Mesenchymal stem cell (in vitro differentiated cells and primary cell): ENCODE measurements at regions not wholly inside any gene's neighbourhood (a gene's known extent, or its start where the extent isn't known, plus 50 kb on each side); places are given as distances from the start of the nearest gene placed in this dataset.
A peak's percentile ranks its signal among the peaks of the same experiment; 100 is the strongest.

ENCODE experiments used
- DNase-seq: peaks from one replicate; pipeline ENCODE4 v3.0.0-alpha.2; 2013
- H2AFZ ChIP-seq: one replicate; pipeline ENCODE4 v1.6.1; 2013; ENCODE audit warnings: low read depth, mild to moderate bottlenecking, control low read depth, inconsistent platforms, low read length, moderate library complexity
- H2AK5ac ChIP-seq: 2 replicates; pipeline ENCODE4 v1.6.1; 2013; ENCODE audit warnings: low read length, moderate library complexity, mild to moderate bottlenecking, inconsistent platforms; ENCODE audit not compliant: severe bottlenecking
- H2BK120ac ChIP-seq: one replicate; pipeline ENCODE4 v1.6.1; 2013; ENCODE audit warnings: low read depth, mild to moderate bottlenecking, inconsistent platforms, low read length, moderate library complexity
- H2BK12ac ChIP-seq, 2 experiments: one replicate each; pipeline ENCODE4 v1.6.1; 2013; ENCODE audit warnings: inconsistent platforms in 2 of 2, low read length in 2 of 2, mild to moderate bottlenecking in 2 of 2, moderate library complexity in 2 of 2, control low read depth in 1 of 2
- H2BK15ac ChIP-seq: one replicate; pipeline ENCODE4 v1.6.1; 2013; ENCODE audit warnings: mild to moderate bottlenecking, low read depth, inconsistent platforms; ENCODE audit not compliant: poor library complexity, severe bottlenecking
- H2BK5ac ChIP-seq: 2 replicates; pipeline ENCODE4 v1.6.1; 2013; ENCODE audit warnings: low read depth, mild to moderate bottlenecking, low read length, control low read depth, inconsistent platforms; ENCODE audit not compliant: poor library complexity, severe bottlenecking
- H3K14ac ChIP-seq, 2 experiments: one replicate each; pipeline ENCODE4 v1.6.1; 2013; ENCODE audit warnings: inconsistent platforms in 2 of 2, low read length in 2 of 2, control low read depth in 1 of 2, mild to moderate bottlenecking in 1 of 2, moderate library complexity in 1 of 2
- H3K18ac ChIP-seq, 2 experiments: one replicate each; pipeline ENCODE4 v1.6.1; 2013; ENCODE audit warnings: inconsistent platforms in 2 of 2, low read length in 2 of 2, control low read depth in 1 of 2, low read depth in 1 of 2, mild to moderate bottlenecking in 1 of 2
- H3K23ac ChIP-seq, 2 experiments: one replicate each; pipeline ENCODE4 v1.6.1; 2013; ENCODE audit warnings: inconsistent platforms in 2 of 2, low read length in 2 of 2, mild to moderate bottlenecking in 2 of 2, moderate library complexity in 2 of 2, control low read depth in 1 of 2
- H3K27ac ChIP-seq: 2 replicates; pipeline ENCODE4 v1.5.1; 2013; ENCODE audit warnings: mild to moderate bottlenecking, moderate library complexity, low read length, control low read depth, inconsistent platforms; ENCODE audit not compliant: poor library complexity, severe bottlenecking
- H3K27me3 ChIP-seq, 2 experiments: 2 replicates each; pipeline versions ENCODE4 v1.6.1 to v1.7.0; 2013; ENCODE audit warnings: low read length in 2 of 2, mild to moderate bottlenecking in 2 of 2, moderate library complexity in 2 of 2, control low read depth in 1 of 2, inconsistent platforms in 1 of 2; ENCODE audit not compliant: control insufficient read depth in 1 of 2, insufficient read depth in 1 of 2
- H3K36me3 ChIP-seq, 2 experiments: 2 replicates each; pipeline versions ENCODE4 v1.6.1 to v1.7.0; 2013; ENCODE audit warnings: low read length in 2 of 2, control low read depth in 1 of 2, inconsistent platforms in 1 of 2, low read depth in 1 of 2, mild to moderate bottlenecking in 1 of 2; ENCODE audit not compliant: insufficient read depth in 2 of 2, control insufficient read depth in 1 of 2
- H3K4ac ChIP-seq, 2 experiments: one replicate each; pipeline ENCODE4 v1.6.1; 2013; ENCODE audit warnings: inconsistent platforms in 2 of 2, low read length in 2 of 2, mild to moderate bottlenecking in 2 of 2, moderate library complexity in 2 of 2, control low read depth in 1 of 2, low read depth in 1 of 2
- H3K4me1 ChIP-seq: 2 replicates; pipeline ENCODE4 v1.6.1; 2013; ENCODE audit warnings: low read depth, low read length, control low read depth; ENCODE audit not compliant: control insufficient read depth, insufficient read depth
- H3K4me2 ChIP-seq: 2 replicates; pipeline ENCODE4 v1.6.1; 2013; ENCODE audit warnings: low read length, mild to moderate bottlenecking, inconsistent platforms; ENCODE audit not compliant: poor library complexity, severe bottlenecking
- H3K4me3 ChIP-seq, 2 experiments: 2 replicates each; pipeline versions ENCODE4 v1.5.1 to v1.7.0; 2013; ENCODE audit warnings: low read length in 2 of 2, mild to moderate bottlenecking in 2 of 2, control low read depth in 1 of 2, low read depth in 1 of 2; ENCODE audit not compliant: insufficient read depth in 1 of 2
- H3K79me1 ChIP-seq: replicated peaks from 2 replicates; pipeline ENCODE4 v1.6.1; 2013; ENCODE audit warnings: mild to moderate bottlenecking, control low read depth, low read length, inconsistent platforms; ENCODE audit not compliant: poor library complexity, severe bottlenecking
- H3K9ac ChIP-seq: 2 replicates; pipeline ENCODE4 v1.7.0; 2013; ENCODE audit warnings: mild to moderate bottlenecking, low read length, moderate library complexity
- H3K9me3 ChIP-seq: 2 replicates; pipeline ENCODE4 v1.7.0; 2013; ENCODE audit warnings: mild to moderate bottlenecking, low read length; ENCODE audit not compliant: control insufficient read depth
- H4K8ac ChIP-seq: one replicate; pipeline ENCODE4 v1.6.1; 2013; ENCODE audit warnings: inconsistent platforms, mild to moderate bottlenecking, low read length, moderate library complexity
- H4K91ac ChIP-seq: one replicate; pipeline ENCODE4 v1.6.1; 2013; ENCODE audit warnings: mild to moderate bottlenecking, low read length, inconsistent platforms
- WGBS: methylation state at CpG from one replicate; pipeline ENCODE4 v1.1.7; 2013; ENCODE audit warnings: mixed read lengths; 5-methylcytosine and 5-hydroxymethylcytosine counted together

- no peak overlapping the region for H2AFZ ChIP-seq
- H3K4me3 ChIP-seq, result no peak overlapping the region
- no peak overlapping the region for H2AK5ac ChIP-seq
- H2BK120ac ChIP-seq, result no peak overlapping the region
- H3K23ac ChIP-seq, result no peak overlapping the region
- no peak overlapping the region for H3K27ac ChIP-seq
- H3K4ac ChIP-seq, result no peak overlapping the region
- H2BK12ac ChIP-seq, result no peak overlapping the region
- no peak overlapping the region for H3K9ac ChIP-seq
- H4K91ac ChIP-seq, result no peak overlapping the region
- no peak overlapping the region for H3K14ac ChIP-seq
- no peak overlapping the region for H2BK15ac ChIP-seq
- no peaks in the 10 kb centered on the region for H3K36me3 ChIP-seq
- DNase-seq, result no peak
- H2BK5ac ChIP-seq, result no peak overlapping the region
- WGBS, result 100% methylated on average over 4 of the region's 4 CpGs
- H3K27me3 ChIP-seq, result no peaks in the 10 kb centered on the region
- no peaks in the 10 kb centered on the region for H3K4me1 ChIP-seq
- no peaks in the 10 kb centered on the region for H3K79me1 ChIP-seq
- H3K9me3 ChIP-seq, result no peaks in the 10 kb centered on the region
- H3K18ac ChIP-seq, result no peak overlapping the region
- no peak overlapping the region for H4K8ac ChIP-seq
- no peak overlapping the region for H3K4me2 ChIP-seq
Measured at GRCh38 chr15:95763426-95763825, 567.1 kb upstream of the NR2F2 start.

GRCh38 chr15:95765161-95765560, 565.3 kb upstream of the NR2F2 start:
- H2BK120ac ChIP-seq, result no peak overlapping the region
- H3K4me2 ChIP-seq, result peak overlapping the region; percentile 16
- no peak overlapping the region for H3K23ac ChIP-seq
- no peak overlapping the region for H2BK12ac ChIP-seq
- H3K27me3 ChIP-seq, result no peaks in the 10 kb centered on the region
- H3K4me3 ChIP-seq, result no peak overlapping the region
- H3K36me3 ChIP-seq, result no peaks in the 10 kb centered on the region
- H3K4me1 ChIP-seq, result no peaks in the 10 kb centered on the region
- no peak overlapping the region for H2AFZ ChIP-seq
- H2AK5ac ChIP-seq, result no peak overlapping the region
- H2BK15ac ChIP-seq, result no peak overlapping the region
- no peak overlapping the region for H3K27ac ChIP-seq
- no peaks in the 10 kb centered on the region for H3K79me1 ChIP-seq
- H4K91ac ChIP-seq, result no peak overlapping the region
- no peak overlapping the region for H3K9ac ChIP-seq
- H3K9me3 ChIP-seq, result no peaks in the 10 kb centered on the region
- 86% methylated on average over 2 of the region's 2 CpGs for WGBS
- no peak overlapping the region for H3K4ac ChIP-seq
- H3K18ac ChIP-seq, result no peak overlapping the region
- no peak for DNase-seq
- H3K14ac ChIP-seq, result no peak overlapping the region
- H4K8ac ChIP-seq, result no peak overlapping the region
- no peak overlapping the region for H2BK5ac ChIP-seq

GRCh38 chr15:95770196-95770595, 560.3 kb upstream of the NR2F2 start:
- H4K8ac ChIP-seq, result no peak overlapping the region
- H3K18ac ChIP-seq, result no peak overlapping the region
- no peak for DNase-seq

GRCh38 chr15:95772982-95773381, 557.5 kb upstream of the NR2F2 start:
- H3K18ac ChIP-seq, result no peak overlapping the region
- H3K4me1 ChIP-seq, result no peaks in the 10 kb centered on the region
- no peak overlapping the region for H2AK5ac ChIP-seq
- no peak overlapping the region for H4K91ac ChIP-seq
- no peaks in the 10 kb centered on the region for H3K27me3 ChIP-seq
- no peak overlapping the region for H4K8ac ChIP-seq
- WGBS, result 100% methylated on average over 2 of the region's 3 CpGs
- H3K36me3 ChIP-seq, result no peaks in the 10 kb centered on the region
- no peak overlapping the region for H3K4me3 ChIP-seq
- H3K23ac ChIP-seq, result no peak overlapping the region
- H2BK5ac ChIP-seq, result no peak overlapping the region
- H2BK120ac ChIP-seq, result no peak overlapping the region
- no peak overlapping the region for H3K14ac ChIP-seq
- no peaks in the 10 kb centered on the region for H3K79me1 ChIP-seq
- DNase-seq, result no peak
- no peak overlapping the region for H2BK12ac ChIP-seq
- no peak overlapping the region for H3K9ac ChIP-seq
- no peak overlapping the region for H2BK15ac ChIP-seq
- H2AFZ ChIP-seq, result no peak overlapping the region
- no peak overlapping the region for H3K4me2 ChIP-seq
- H3K27ac ChIP-seq, result no peak overlapping the region
- no peak overlapping the region for H3K4ac ChIP-seq
- H3K9me3 ChIP-seq, result no peaks in the 10 kb centered on the region

More at GRCh38 chr15:95770196-95770595, 560.3 kb upstream of the NR2F2 start:
- Histone ChIP-seq H3K79me1 (no peaks in the 10 kb centered on the region), H3K9ac (no peak overlapping the region), H2BK15ac (no peak overlapping the region), H2AK5ac (no peak overlapping the region), H2BK12ac (no peak overlapping the region), H3K23ac (no peak overlapping the region), H3K4me1 (no peaks in the 10 kb centered on the region), H3K4me2 (no peak overlapping the region), H3K27me3 (no peaks in the 10 kb centered on the region), H3K14ac (no peak overlapping the region), H2AFZ (no peak overlapping the region), H3K4me3 (no peak overlapping the region), H3K36me3 (no peaks in the 10 kb centered on the region), H2BK5ac (no peak overlapping the region), H3K27ac (peak overlapping the region; percentile 22), H3K9me3 (no peaks in the 10 kb centered on the region), H4K91ac (no peak overlapping the region), H3K4ac (no peak overlapping the region), H2BK120ac (no peak overlapping the region)
